BJ (cell line): ENCODE measurements at regions not wholly inside any gene's neighbourhood (a gene's known extent, or its start where the extent isn't known, plus 50 kb on each side); places are given as distances from the start of the nearest gene placed in this dataset.

Experiments
- CTCF ChIA-PET: fragments of 350-600 bp; formaldehyde crosslinking; extraction: SDS; loops from one replicate; lab custom pipeline; 2021; ENCODE audit warnings: antibody characterized with exemption, inconsistent platforms; lab: Yijun Ruan, JAX
- POLR2A ChIA-PET: fragments of 300-600 bp; sonication (Branson Sonifier 250); formaldehyde crosslinking; extraction: SDS; loops from one replicate; lab custom pipeline; 2021; ENCODE audit warnings: antibody characterized with exemption; lab: Charles Lee
- DNase-seq: peaks from one replicate; pipeline ENCODE4 v3.0.0-alpha.2; 2011; ENCODE audit warnings: low read depth
- H3K27me3 ChIP-seq: 2 replicates; pipeline ENCODE4 v1.6.0; 2011; ENCODE audit warnings: low read length; ENCODE audit not compliant: control insufficient read depth, insufficient read depth
- H3K36me3 ChIP-seq: 2 replicates; pipeline ENCODE4 v1.5.1; 2011; ENCODE audit warnings: low read length; ENCODE audit not compliant: control insufficient read depth, insufficient read depth
- H3K4me3 ChIP-seq: 2 replicates; pipeline ENCODE4 v1.5.1; 2011; ENCODE audit warnings: low read depth, mild to moderate bottlenecking, control low read depth, low read length
- CTCF ChIP-seq: IDR thresholded peaks from 2 replicates; pipeline ENCODE4 v1.5.1; 2011; ENCODE audit warnings: low read depth, mild to moderate bottlenecking, control low read depth, inconsistent platforms, low read length, moderate library complexity; ENCODE audit not compliant: insufficient read depth

GRCh38 chr5:62001640-62002039 lies 304.4 kb upstream of the KIF2A start:
- Histone ChIP-seq H3K27me3 (no peaks in the 10 kb centered on the region), H3K4me3 (no peak overlapping the region), H3K36me3 (no peaks in the 10 kb centered on the region)
- no peak for TF ChIP-seq CTCF
- no peak for DNase-seq
- ChIA-PET POLR2A (no interaction called here), CTCF (no interaction called here)

DNA sequence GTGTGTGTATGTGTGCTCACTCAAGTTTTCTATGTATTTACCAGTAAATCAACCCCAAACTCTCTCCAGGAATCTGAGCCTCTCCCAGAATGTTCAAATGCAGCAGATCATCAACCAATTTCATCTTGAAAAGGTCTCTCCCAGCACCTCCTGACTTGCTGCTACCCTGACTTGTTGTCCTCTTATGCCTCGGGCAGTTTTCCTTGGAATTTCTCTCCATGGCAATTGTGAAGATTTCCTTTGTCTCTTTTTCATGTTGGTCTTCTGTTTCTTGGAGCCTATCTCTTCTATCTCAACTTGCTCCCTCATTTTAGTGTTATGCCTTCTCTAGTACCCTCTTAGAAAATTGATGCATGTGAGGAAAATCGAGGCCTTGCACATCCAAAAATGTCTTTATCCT lies 303.6 kb upstream of the KIF2A start:
- H3K4me3 ChIP-seq = no peak overlapping the region
- H3K36me3 ChIP-seq = no peaks in the 10 kb centered on the region
- no peak for TF ChIP-seq CTCF
- H3K27me3 ChIP-seq = no peaks in the 10 kb centered on the region
- no peak for DNase-seq
- ChIA-PET POLR2A (no interaction called here), CTCF (no interaction called here)

- H3K27me3 ChIP-seq = no peaks in the 10 kb centered on the region
- ChIA-PET CTCF (no interaction called here), POLR2A (no interaction called here)
- DNase-seq = no peak
- no peak for TF ChIP-seq CTCF
- no peak overlapping the region for H3K4me3 ChIP-seq
- no peaks in the 10 kb centered on the region for H3K36me3 ChIP-seq
Measured at GRCh38 chr5:62005551-62005950, 300.5 kb upstream of the KIF2A start.

GRCh38 chr5:62007457-62007856 lies 298.5 kb upstream of the KIF2A start:
- H3K36me3 ChIP-seq = no peaks in the 10 kb centered on the region
- no peak for TF ChIP-seq CTCF
- POLR2A ChIA-PET = no interaction called here
- no peak for DNase-seq
- CTCF ChIA-PET = no interaction called here
- no peak overlapping the region for H3K4me3 ChIP-seq
- H3K27me3 ChIP-seq = no peaks in the 10 kb centered on the region

GRCh38 chr5:62011089-62011664 lies 294.8 kb upstream of the KIF2A start:
- no peaks in the 10 kb centered on the region for H3K36me3 ChIP-seq
- H3K4me3 ChIP-seq = no peak overlapping the region
- ChIA-PET POLR2A (no interaction called here), CTCF (no interaction called here)
- no peak for DNase-seq
- H3K27me3 ChIP-seq = no peaks in the 10 kb centered on the region
- no peak for TF ChIP-seq CTCF
